Panc1 (cell line): ENCODE measurements at regions not wholly inside any gene's neighbourhood (a gene's known extent, or its start where the extent isn't known, plus 50 kb on each side); places are given as distances from the start of the nearest gene placed in this dataset.

Source experiments
- ATAC-seq: fragments of 200-7000 bp; cut with Tn5 transposase; 2 replicates; pipeline ENCODE4 v1.9.1; 2020; ENCODE audit warnings: mild to moderate bottlenecking, moderate library complexity
- BruUV-seq: library from RNA; stranded (reverse); fragments of 400-500 nt; replicated peaks from 2 replicates; lab custom pipeline; 2021; lab: Mats Ljungman, UMichigan
- CTCF ChIA-PET: fragments of 300-600 bp; sonication (Branson Sonifier 250); formaldehyde crosslinking; loops from one replicate; lab custom pipeline; 2022; ENCODE audit warnings: antibody characterized with exemption; lab: Charles Lee
- POLR2A ChIA-PET: fragments of 300-600 bp; sonication (Branson Sonifier 250); formaldehyde crosslinking; loops from one replicate; lab custom pipeline; 2022; ENCODE audit warnings: antibody characterized with exemption; lab: Charles Lee
- DNase-seq: peaks from one replicate; pipeline ENCODE4 v3.0.0-alpha.2; 2010; ENCODE audit warnings: low read depth, low spot score
- H3K27ac ChIP-seq: 2 replicates; pipeline ENCODE4 v1.5.1; 2011; ENCODE audit warnings: mild to moderate bottlenecking, low read length, inconsistent platforms
- H3K27me3 ChIP-seq: fragments of 200-500 bp; sonication (Bioruptor generic); 2 replicates; pipeline ENCODE4 v1.6.0; 2014; ENCODE audit warnings: low read length, inconsistent platforms; ENCODE audit not compliant: control insufficient read depth, insufficient read depth
- H3K36me3 ChIP-seq: fragments of 200-500 bp; sonication (Bioruptor generic); 2 replicates; pipeline ENCODE4 v1.5.1; 2014; ENCODE audit warnings: inconsistent platforms, mild to moderate bottlenecking, low read length, moderate library complexity; ENCODE audit not compliant: control insufficient read depth, insufficient read depth
- H3K4me1 ChIP-seq: 2 replicates; pipeline ENCODE4 v1.5.1; 2011; ENCODE audit warnings: inconsistent platforms, mild to moderate bottlenecking, low read length, moderate library complexity; ENCODE audit not compliant: control insufficient read depth, insufficient read depth
- H3K4me3 ChIP-seq, 2 experiments: 2 replicates each; pipeline ENCODE4 v1.5.1; 2011 to 2012; ENCODE audit warnings: low read depth in 2 of 2, low read length in 2 of 2, mild to moderate bottlenecking in 2 of 2, inconsistent platforms in 1 of 2, moderate library complexity in 1 of 2
- H3K9me3 ChIP-seq: fragments of 200-500 bp; sonication (Bioruptor generic); 2 replicates; pipeline ENCODE4 v1.5.1; 2014; ENCODE audit warnings: low read depth, mild to moderate bottlenecking, inconsistent platforms, low read length, moderate library complexity; ENCODE audit not compliant: control insufficient read depth, insufficient read depth
- CTCF ChIP-seq: fragments of 450-650 bp; IDR thresholded peaks from 2 replicates; pipeline ENCODE4 v1.5.1; 2017; ENCODE audit warnings: mild to moderate bottlenecking
- POLR2AphosphoS5 ChIP-seq: IDR thresholded peaks from 2 replicates; pipeline ENCODE4 v1.6.1; 2012; ENCODE audit warnings: mild to moderate bottlenecking, low read depth, low read length, moderate library complexity
- REST ChIP-seq, 2 experiments: IDR thresholded peaks; 2 replicates each; pipeline ENCODE4 v1.6.1; 2011 to 2012; ENCODE audit warnings: low read depth in 2 of 2, control low read depth in 1 of 2, low read length in 1 of 2, mild to moderate bottlenecking in 1 of 2, moderate library complexity in 1 of 2; ENCODE audit not compliant: insufficient read depth in 1 of 2
- SIN3A ChIP-seq: IDR thresholded peaks from 2 replicates; pipeline ENCODE4 v1.6.1; 2012; ENCODE audit warnings: low read depth, mild to moderate bottlenecking, low read length, moderate library complexity, borderline replicate concordance; ENCODE audit not compliant: insufficient read depth
- TCF7L2 ChIP-seq: IDR thresholded peaks from 2 replicates; pipeline ENCODE4 v1.6.1; 2011; ENCODE audit warnings: mild to moderate bottlenecking, low read depth, low read length, inconsistent platforms
- in situ Hi-C: cut with HindIII; loops from 2 replicates; pipeline ENCODE4 v1.10.0; 2016; ENCODE audit warnings: low sequenced_read_pairs, low pct_unique_long_range_greater_than_20kb
- intact Hi-C: fragments of 100-400 bp; cut with micrococcal nuclease; formaldehyde crosslinking; loops from one replicate; pipeline ENCODE4 v1.10.0; 2022; ENCODE audit not compliant: unreplicated experiment

DNA sequence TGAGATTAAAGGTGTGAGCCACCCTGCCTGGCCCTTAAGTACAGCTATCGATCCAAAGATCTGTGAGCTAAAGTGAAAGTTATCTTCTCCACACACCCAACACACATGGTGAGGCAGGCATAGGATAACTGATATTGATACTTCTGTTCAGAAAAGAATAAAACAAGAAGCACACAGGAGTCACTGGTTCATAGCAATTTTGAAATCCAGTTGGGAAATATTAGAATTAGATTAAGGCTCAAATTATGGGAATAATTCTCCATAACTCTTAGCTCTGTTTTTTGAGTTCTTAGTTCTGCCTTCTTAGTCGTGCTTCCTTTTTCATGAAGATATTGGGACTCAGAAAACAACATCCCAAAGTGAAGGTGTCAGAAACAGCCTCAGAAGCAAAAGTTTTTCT lies 186.0 kb upstream of the PLXNC1 start:
- DNase-seq (no peak), ATAC-seq (no peak)
- intact Hi-C loops (no loop called here), in situ Hi-C loops (no loop called here)
- ChIA-PET POLR2A (no interaction called here), CTCF (no interaction called here)
- no peak overlapping the region for H3K4me3 ChIP-seq
- TF ChIP-seq POLR2AphosphoS5 (no peak), TCF7L2 (no peak), SIN3A (no peak), REST (IDR thresholded peaks at IDR 0.05; ENCODE audit: insufficient read depth in 1 of 2, low read depth in 2 of 2, low read length in 1 of 2) (no peak), CTCF (no peak)
- no peaks in the 10 kb centered on the region for H3K36me3 ChIP-seq
- H3K4me1 ChIP-seq: no peaks in the 10 kb centered on the region
- H3K27me3 ChIP-seq: no peaks in the 10 kb centered on the region
- H3K9me3 ChIP-seq: no peaks in the 10 kb centered on the region
- no peak overlapping the region for H3K27ac ChIP-seq
- no TSS peak for BruUV-seq

- H3K27ac ChIP-seq: no peak overlapping the region
- no peaks in the 10 kb centered on the region for H3K4me1 ChIP-seq
- no peaks in the 10 kb centered on the region for H3K36me3 ChIP-seq
- H3K27me3 ChIP-seq: no peaks in the 10 kb centered on the region
- no peak overlapping the region for H3K4me3 ChIP-seq
- ATAC-seq (no peak), DNase-seq (no peak)
- H3K9me3 ChIP-seq: no peaks in the 10 kb centered on the region
- BruUV-seq: no TSS peak
- TF ChIP-seq REST (IDR thresholded peaks at IDR 0.05; ENCODE audit: insufficient read depth in 1 of 2, low read depth in 2 of 2, low read length in 1 of 2): no peak
- no peak for TF ChIP-seq POLR2AphosphoS5
- no peak for TF ChIP-seq TCF7L2
- in situ Hi-C loops: no loop called here
- POLR2A ChIA-PET: no interaction called here
- intact Hi-C loops: no loop called here
- CTCF ChIA-PET: no interaction called here
Measured at GRCh38 chr12:93964936-93965335, 183.4 kb upstream of the PLXNC1 start.
